HG02973 (cell line): ENCODE measurements at regions not wholly inside any gene's neighbourhood (a gene's known extent, or its start where the extent isn't known, plus 50 kb on each side); places are given as distances from the start of the nearest gene placed in this dataset.

Experiments used
- ATAC-seq: cut with Tn5 transposase; IDR thresholded peaks from one replicate; pipeline ENCODE4 v1.9.1; 2021; ENCODE audit warnings: moderate library complexity; ENCODE audit not compliant: unreplicated experiment

DNA sequence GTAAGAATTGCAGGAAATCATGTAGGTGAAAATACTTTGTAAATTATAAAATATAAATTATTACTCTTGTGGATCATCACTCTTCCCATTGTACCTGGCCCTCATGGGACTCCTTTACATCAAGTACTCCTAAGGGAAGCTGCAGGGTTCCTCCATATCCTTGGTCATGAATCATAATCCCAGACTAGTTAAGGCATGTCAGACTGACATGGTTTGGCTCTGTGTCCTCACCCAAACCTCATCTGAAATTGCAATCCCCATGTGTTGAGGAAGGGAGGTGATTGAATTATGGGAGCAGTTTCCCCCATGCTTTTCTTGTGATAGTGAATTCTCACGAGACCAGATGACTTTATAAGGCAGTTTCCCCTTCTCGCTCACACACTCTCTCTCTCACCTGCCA is 77.1 kb downstream of the CMPK2 start:
- ATAC-seq, result no peak

DNA sequence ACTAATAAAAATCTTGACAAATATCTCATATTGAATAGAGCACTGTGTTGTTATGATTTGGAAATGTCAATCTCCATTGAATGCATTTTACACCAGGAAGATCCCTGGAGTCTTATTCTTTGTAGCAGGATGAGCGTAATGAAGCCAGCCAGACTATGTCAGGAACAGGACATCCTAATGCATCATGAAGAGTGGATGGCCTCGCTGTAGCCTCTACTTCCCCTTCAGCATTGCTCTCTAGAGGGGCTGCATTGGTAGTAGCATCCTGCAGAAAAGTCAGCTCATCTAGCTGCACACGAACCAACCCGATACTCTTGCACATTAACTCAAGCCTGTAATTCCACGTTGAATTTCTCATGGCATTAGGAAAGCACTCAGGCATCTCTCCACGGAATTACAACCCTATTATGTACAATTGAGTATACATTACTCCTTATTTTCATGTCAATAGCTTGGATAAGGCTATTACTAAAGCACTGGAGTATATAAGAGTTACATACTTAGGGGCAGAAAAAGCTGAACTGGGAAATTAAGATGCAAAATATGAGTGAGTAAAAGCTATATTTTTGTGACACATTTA is 76.1 kb downstream of the CMPK2 start:
- ATAC-seq, result no peak

DNA sequence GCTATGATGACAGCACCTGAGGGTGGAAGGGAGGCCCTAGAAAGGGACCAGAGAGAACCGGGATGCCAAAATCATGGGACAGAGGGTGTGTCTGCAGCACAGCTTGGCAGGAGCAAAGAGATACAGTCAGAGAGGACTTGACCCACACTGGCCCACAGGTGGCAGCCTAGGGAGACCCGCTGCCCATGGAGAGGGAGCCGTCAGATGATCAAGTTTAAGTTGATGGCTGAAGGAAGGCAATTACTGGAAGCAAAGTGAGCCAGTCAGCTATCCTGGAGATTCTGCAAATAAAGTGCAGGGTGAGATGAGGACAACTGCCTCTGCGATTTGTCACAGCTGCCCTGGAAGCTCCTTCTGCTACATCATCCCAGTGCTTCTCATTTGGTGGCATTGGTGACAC is 74.0 kb downstream of the CMPK2 start:
- ATAC-seq, result no peak

DNA sequence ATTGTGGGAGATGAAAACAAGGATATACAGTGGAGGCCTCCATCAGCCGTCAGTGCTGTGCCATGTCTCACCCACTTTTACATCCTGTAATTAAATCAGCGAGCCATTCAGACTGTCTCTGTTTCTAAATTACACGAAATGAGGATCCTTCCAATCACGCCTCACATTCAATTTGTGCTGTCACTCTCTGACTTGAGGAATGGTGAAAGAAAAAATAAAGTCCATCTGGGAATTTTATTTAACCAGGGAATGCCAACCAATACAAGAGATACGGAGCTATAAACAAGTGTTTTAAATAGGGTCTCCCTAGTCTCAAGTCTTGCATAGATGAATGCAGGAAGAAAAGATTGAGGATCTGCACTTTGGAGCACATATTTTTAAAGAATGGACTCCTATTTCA is 72.8 kb downstream of the CMPK2 start:
- ATAC-seq, result no peak

DNA sequence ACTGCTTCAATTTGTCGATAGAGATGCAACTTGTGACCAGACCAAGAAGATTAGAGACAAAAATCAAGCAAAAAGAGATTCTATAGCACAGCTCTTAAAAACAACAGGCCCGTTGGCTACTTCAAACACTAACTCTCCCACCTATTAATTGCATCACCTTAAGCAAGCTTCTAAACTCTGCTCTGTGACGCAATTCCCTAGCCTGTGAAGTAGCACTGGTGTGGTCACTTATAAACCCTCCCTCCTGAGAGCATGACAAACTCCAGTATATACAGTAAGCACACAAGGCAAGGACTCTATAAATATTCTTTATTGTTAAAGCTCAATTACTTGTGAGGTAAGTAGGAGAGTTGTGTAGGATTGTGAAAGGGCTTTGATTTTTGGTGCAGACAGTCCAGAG is 72.3 kb downstream of the CMPK2 start:
- ATAC-seq, result no peak

DNA sequence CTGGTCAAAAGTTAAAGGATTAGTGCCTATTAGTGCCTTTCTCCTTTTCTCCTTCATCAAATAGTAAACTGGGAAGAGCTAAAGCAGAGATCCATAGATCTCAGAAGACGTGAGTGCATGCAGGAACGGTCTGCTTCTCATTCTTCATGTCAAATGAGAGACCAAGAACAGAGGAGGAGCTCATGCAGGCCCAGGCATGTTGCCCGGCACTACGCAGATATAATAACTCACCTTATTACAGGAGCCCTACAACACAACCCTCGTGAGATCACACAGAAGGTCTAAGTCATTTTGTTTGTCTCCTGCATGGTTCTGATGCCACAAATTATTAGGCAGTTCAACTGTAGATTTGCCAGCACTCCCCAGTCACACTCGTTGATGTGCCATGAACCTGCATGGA is 71.8 kb downstream of the CMPK2 start:
- no peak for ATAC-seq

DNA sequence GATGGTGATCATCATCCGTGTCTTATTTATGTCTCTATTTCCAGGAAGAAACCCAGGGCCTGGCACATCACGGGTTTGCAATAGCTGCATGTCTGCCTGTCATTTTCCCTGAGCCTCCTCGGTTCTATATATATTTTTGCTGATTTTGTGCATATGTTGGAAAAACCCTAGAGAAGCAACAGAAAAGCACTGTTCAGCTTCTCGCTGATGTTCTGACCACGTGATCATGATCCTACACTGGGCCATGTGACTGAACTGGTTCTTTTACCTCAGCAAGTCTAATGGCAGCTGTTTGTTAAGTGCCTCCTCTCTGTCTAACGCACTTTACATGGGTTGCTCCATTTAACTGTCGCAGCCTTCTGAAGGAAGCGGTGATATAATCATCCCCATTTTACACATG is 71.3 kb downstream of the CMPK2 start:
- ATAC-seq, result no peak
